K562 (cell line): ENCODE measurements at regions not wholly inside any gene's neighbourhood (a gene's known extent, or its start where the extent isn't known, plus 50 kb on each side); places are given as distances from the start of the nearest gene placed in this dataset.

Experiments used
- ZNF224 ChIP-seq: sonication (generic); formaldehyde crosslinking; IDR thresholded peaks from 2 replicates; pipeline ENCODE4 v1.8.0; 2022; ENCODE audit warnings: mild to moderate bottlenecking, missing genetic modification reagents
- ZNF23 ChIP-seq: fragments of 250-450 bp; sonication (Bioruptor Pico); IDR thresholded peaks from 2 replicates; pipeline ENCODE4 v1.4.0; 2020; ENCODE audit warnings: mild to moderate bottlenecking
- TF ChIP-seq, protein P1 (sequence below): fragments of 150-350 bp; conservative IDR thresholded peaks from 2 replicates; pipeline ENCODE4 v1.6.1; 2014; ENCODE audit warnings: low read length
- TF ChIP-seq, protein P2 (sequence below), 3 experiments: IDR thresholded peaks in 2 of 3; conservative IDR thresholded peaks in 1 of 3; 2 replicates each; pipeline ENCODE4 v1.5.1; 2011 to 2012; ENCODE audit warnings: low read length in 3 of 3, mild to moderate bottlenecking in 3 of 3, control low read depth in 2 of 3, improper control_type of control experiment in 1 of 3, inconsistent platforms in 1 of 3, low read depth in 1 of 3, mixed read lengths in 1 of 3, moderate library complexity in 1 of 3; ENCODE audit not compliant: insufficient read depth in 2 of 3

DNA sequence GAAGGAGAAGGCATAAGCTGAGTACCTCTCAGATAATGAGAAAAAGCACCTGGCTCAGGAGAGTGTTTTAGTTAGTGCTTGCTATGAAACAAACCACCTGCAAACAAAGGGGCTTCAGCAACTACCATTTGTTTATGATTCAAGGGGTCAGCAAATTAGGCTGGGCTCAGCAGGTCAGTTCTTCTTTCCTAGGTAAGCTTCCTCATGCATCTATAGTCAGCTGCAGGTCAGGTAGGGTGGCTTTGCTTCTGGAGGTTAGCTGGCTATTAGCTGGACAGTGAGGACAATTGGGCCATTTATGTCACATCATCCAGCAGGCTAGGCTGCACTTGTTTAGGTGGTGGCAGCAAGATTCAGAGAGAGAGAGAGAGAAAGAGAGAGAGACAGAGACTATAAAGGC, 185.5 kb downstream of the EMX2 start:
- TF ChIP-seq, protein P1, sequence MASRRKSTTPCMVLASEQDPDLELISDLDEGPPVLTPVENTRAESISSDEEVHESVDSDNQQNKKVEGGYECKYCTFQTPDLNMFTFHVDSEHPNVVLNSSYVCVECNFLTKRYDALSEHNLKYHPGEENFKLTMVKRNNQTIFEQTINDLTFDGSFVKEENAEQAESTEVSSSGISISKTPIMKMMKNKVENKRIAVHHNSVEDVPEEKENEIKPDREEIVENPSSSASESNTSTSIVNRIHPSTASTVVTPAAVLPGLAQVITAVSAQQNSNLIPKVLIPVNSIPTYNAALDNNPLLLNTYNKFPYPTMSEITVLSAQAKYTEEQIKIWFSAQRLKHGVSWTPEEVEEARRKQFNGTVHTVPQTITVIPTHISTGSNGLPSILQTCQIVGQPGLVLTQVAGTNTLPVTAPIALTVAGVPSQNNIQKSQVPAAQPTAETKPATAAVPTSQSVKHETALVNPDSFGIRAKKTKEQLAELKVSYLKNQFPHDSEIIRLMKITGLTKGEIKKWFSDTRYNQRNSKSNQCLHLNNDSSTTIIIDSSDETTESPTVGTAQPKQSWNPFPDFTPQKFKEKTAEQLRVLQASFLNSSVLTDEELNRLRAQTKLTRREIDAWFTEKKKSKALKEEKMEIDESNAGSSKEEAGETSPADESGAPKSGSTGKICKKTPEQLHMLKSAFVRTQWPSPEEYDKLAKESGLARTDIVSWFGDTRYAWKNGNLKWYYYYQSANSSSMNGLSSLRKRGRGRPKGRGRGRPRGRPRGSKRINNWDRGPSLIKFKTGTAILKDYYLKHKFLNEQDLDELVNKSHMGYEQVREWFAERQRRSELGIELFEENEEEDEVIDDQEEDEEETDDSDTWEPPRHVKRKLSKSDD: no peak
- TF ChIP-seq, protein P2, sequence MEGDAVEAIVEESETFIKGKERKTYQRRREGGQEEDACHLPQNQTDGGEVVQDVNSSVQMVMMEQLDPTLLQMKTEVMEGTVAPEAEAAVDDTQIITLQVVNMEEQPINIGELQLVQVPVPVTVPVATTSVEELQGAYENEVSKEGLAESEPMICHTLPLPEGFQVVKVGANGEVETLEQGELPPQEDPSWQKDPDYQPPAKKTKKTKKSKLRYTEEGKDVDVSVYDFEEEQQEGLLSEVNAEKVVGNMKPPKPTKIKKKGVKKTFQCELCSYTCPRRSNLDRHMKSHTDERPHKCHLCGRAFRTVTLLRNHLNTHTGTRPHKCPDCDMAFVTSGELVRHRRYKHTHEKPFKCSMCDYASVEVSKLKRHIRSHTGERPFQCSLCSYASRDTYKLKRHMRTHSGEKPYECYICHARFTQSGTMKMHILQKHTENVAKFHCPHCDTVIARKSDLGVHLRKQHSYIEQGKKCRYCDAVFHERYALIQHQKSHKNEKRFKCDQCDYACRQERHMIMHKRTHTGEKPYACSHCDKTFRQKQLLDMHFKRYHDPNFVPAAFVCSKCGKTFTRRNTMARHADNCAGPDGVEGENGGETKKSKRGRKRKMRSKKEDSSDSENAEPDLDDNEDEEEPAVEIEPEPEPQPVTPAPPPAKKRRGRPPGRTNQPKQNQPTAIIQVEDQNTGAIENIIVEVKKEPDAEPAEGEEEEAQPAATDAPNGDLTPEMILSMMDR (IDR thresholded peaks at IDR 0.05 in 2 of 3, conservative IDR thresholded peaks at IDR 0.05 in 1 of 3; ENCODE audit: insufficient read depth in 2 of 3, low read depth in 1 of 3, low read length in 3 of 3): no peak
- TF ChIP-seq ZNF224: no peak
- no peak for TF ChIP-seq ZNF23 (CRISPR knock-in tag)
